Stimulated activated CD8-positive, alpha-beta memory T cell treated with anti-CD3 and anti-CD28 coated beads, Interleukin-4, amount 100 ng/mL, for 4 hours (primary cell): ENCODE measurements at regions not wholly inside any gene's neighbourhood (a gene's known extent, or its start where the extent isn't known, plus 50 kb on each side); places are given as distances from the start of the nearest gene placed in this dataset.
"Not testable (repeated sequence)": the region's sequence is repeated elsewhere in the genome, so short reads cannot be mapped to it uniquely, and the experiment has no call there.

ENCODE experiments used
- DNase-seq, 2 donors: peaks; one replicate each; pipeline ENCODE4 v3.0.0-alpha.2; 2020; ENCODE audit warnings: low read depth in 2 of 2, low spot score in 1 of 2

DNA sequence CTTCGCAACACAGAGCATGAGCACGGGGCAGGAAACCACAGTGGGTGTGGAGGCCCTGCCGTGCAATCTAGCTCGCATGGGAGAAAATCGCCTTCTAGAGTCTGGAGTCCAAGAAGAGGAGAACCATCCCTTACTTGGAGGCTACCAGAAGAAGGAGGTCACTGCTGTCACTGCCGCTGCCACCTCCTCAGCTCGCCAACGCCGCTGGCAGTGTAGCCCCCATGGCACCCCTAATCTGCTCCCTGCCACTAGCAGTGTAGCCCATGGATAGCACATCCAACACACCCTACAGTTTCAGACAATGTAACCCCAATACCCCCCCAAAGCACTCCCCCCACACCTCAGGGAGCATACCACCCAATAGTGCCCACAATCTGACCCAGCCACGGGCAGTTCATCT, 438.0 kb upstream of the ZNF337 start:
- no peak for DNase-seq

DNA sequence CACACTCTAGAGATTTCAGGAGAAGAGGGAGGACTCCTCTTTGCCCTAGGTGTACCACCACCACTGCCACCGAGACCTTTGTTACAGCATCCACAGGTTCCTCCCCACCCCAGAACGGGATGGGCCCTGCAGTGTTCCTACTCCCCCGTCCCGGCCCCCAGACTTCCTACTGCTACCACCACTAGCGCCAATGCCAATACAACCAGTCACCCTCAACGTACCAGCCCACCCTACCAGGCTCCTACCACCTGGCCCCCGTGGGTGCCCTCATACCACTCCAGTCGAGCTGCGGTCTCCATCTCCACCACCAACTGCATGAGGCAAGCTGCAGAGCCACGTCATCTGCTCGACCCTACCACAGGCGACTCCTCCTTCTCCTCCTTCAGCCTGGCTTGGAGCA, 437.1 kb upstream of the ZNF337 start:
- DNase-seq = not testable (repeated sequence)

DNA sequence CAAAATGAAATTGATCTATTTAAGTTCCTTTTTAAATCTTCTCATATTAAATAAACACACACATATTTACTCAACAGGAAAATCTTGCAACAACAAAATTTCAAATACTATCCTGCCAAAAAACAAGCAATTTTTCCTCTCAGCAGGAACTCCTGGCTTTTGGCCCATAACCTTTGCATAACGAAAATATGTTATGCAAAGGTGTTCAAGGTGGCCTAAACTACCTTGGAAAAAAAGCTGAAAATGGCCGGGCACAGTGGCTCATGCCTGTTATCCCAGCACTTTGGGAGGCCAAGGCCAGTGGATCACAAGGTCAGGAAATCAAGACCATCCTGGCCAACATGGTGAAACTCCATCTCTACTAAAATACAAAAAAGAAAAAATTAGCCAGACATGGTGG, 424.3 kb upstream of the ZNF337 start:
- DNase-seq = not testable (repeated sequence)

GRCh38 chr20:26094498-26094897, 397.8 kb upstream of the ZNF337 start:
- DNase-seq = not testable (repeated sequence)

- DNase-seq = not testable (repeated sequence)
Measured at GRCh38 chr20:26091921-26092320, 395.3 kb upstream of the ZNF337 start.

DNA sequence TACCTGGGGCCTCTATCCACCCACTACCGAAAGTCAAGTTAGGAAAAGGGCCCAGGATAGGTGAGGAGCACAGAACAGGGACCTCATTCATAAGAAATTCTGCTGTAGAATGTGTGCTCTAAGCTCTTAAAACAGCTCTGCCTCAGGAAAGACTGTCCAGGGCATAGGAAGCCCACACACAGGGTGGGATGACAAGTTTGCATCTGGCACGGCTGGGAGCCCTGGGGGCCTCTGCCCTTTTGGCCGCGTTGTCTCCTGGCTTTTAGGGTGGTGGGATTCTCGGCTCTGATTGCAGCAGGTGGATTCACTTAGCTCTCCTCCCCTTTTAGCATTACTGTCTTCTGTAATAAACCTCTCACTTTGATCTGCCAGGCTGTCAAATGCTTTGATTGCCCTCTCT, 389.5 kb upstream of the ZNF337 start:
- not testable (repeated sequence) for DNase-seq

DNA sequence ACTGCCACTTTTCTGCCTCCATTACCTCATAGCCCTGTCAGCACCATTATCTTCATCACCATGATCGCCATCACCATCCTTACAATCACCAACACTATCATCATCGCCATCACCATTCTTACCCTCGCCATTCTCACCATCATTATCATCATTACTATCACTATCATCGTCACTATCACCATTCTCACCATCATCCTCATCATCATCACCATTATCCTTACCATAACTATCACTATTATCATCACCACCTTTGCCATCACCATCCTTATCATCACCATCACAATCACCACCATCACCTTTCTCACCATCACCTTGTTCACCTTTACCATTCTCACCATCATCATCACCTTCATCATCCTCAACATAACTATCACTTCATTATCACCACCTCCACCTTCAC, 377.3 kb upstream of the ZNF337 start:
- not testable (repeated sequence) for DNase-seq

GRCh38 chr20:26059324-26059723, 362.7 kb upstream of the ZNF337 start:
- not testable (repeated sequence) for DNase-seq

DNA sequence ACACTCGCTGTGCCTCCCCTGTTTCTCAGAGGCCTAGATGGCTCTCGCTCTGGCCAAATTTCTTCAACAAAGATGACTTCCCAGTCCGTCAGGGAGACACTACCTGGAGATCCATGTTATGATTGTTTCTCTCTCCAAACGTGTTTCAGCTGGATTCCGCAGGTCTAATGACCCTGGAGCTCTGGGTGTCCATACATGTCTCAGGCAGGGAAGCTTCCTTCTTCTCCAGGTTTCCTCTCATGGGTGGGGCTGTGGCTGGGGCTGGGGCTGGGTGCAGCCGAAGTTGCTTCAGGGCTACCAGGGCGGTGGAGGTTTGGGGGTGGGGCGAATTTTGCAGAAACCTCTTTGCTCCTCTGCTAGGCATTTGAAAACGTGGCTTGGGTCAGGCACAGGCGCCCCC, 361.8 kb upstream of the ZNF337 start:
- DNase-seq = not testable (repeated sequence)

DNA sequence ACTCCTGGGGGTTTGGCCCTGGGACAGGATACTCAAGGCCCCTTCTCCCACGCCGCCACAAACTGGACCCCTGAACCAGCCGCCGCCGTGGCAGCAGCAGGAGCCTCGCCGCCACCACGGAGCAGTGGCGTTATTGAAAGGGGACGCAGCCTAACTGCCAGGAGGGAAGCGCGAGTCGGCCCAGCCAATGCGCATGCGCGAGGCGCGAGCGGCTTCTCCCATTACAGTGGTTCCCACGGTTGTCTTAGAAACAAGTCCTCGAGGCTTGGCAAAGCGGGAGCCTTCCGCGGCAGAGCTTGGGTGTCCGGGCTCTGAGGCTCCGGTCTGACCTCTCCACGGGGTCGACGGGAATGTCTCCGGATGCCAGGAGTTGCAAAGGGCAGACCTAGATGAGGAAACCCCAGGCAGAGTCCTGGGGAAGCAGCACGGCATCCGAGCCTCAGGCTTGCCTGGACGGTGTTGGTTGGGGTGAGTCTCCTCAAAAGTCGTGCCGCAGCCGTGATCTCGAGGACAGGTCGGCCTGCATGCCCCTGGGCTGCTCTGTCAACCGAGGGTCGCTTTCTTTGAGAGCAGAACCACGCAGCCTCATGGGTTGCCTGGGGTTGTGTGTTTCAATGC, 360.6 kb upstream of the ZNF337 start:
- DNase-seq = not testable (repeated sequence)

- DNase-seq = not testable (repeated sequence)
Measured at GRCh38 chr20:26025792-26026191, 329.1 kb upstream of the ZNF337 start.

- not testable (repeated sequence) for DNase-seq
Measured at GRCh38 chr20:26010942-26011276, 314.3 kb upstream of the ZNF337 start.

DNA sequence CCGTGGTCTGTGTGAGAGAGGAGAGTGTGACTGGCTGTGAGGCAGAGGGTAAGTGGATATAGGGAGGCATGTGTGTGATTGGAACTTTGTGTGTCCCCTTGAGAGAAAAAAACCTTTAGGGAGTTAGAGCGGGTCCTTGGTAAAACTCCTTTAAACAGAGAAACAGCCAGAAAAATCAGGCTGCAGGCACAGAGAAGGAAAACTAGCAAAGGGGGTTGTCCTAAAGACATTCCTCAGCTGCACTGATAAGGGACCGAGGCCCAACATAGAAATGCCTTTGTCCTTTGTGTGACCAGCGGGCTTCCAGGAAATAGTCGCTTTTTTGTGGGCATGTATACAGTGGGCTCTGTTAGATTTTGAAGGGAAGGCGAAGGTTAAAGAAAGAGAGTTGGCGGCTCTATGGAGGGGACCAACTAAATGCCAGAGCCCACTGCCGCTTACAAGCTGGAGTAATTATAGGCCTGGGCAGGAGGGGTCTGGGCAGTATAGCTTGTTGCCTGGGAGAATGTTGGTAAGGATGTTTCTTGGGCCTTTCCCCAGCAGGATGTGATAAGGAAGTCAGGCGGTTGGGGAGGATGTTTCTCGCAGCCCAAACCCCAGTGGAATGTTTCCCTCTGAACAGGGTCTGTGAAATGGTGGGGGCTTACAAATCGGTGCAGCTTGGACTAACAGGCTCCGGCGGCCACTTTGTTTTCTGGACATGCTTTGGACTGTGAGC, 313.7 kb upstream of the ZNF337 start:
- not testable (repeated sequence) for DNase-seq

- peak; percentile 20 to 23 for DNase-seq
Measured at GRCh38 chr20:26009402-26010223, 313.0 kb upstream of the ZNF337 start.

DNA sequence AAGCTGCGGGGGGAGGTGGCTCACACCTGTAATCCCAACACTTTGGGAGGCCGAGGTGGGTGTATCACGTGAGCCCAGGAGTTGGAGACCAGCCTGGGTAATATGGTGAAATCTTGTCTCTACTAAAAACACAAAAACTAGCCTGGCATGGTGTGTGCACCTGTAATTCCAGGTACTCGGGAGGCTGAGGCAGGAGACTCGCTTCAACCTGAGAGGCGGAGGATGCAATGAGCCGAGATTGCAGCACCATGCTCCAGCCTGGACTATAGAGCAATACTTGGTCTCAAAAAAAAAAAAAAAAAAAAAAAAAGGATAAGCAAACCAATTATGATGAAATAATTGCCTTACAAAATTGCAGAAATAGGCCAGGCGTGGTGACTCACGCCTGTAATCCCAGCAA, 311.4 kb upstream of the ZNF337 start:
- DNase-seq = not testable (repeated sequence)

- DNase-seq = not testable (repeated sequence)
Measured at GRCh38 chr20:26006164-26006563, 309.5 kb upstream of the ZNF337 start.

- DNase-seq = not testable (repeated sequence)
Measured at GRCh38 chr20:26003959-26004358, 307.3 kb upstream of the ZNF337 start.

- DNase-seq = not testable (repeated sequence)
Measured at GRCh38 chr20:25997367-25998038, 300.9 kb upstream of the ZNF337 start.

- DNase-seq = no peak
Measured at GRCh38 chr20:25992146-25992545, 295.5 kb upstream of the ZNF337 start.

DNA sequence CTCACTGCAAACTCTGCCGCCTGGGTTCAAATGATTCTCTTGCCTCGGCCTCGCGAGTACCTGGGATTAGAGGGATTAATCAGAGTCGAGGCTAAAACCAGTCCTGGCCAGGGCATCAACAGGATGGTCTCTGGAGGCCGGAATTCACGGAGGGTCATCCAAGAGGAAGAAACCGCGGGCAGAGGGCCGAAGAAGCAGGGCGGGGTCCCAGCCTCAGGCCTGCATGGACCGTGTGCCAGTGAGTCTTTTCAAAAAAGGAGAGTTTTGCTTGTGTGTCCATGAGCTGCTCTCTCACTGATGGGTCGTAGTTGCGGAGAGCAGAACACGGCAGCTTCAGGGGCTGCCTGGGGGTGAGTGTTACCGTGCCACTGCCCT, 295.1 kb upstream of the ZNF337 start:
- no peak for DNase-seq

DNA sequence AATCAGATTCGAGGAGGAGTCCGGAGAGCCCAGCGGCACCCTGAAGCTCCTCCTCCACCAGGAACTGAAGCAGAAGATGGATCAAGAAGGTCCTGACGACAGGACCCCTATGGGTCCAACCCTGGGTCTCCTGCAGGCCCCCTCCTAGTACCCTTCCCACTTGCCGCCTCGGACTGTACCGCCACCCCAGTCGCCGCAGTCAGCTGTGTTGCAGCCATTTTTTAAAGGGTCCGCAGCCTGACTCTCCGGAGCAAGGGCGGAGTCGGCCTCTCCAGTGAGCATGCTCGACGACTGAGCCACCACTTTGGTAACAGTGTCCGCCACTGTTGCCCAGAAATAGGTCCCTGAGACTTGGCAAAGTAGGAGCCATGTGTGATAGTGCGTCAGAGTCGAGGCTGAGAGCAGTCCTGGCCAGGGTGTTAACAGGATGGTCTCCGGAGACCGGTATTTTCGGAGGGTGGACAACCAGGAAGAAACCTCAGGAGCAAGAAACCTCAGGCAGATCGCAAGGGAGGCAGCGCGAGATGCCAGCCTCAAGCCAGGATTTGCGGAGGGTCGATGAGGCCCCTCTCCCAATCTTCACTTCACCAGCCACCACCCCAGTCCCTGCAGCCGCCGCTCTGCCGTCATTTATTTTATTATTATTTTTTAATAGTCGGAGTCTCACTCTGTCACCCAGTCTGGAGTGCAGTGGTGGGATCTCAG, 294.6 kb upstream of the ZNF337 start:
- no peak for DNase-seq
